ENCODE measurements at regions not wholly inside any gene's neighbourhood (a gene's known extent, or its start where the extent isn't known, plus 50 kb on each side); places are given as distances from the start of the nearest gene placed in this dataset.

- DNase-seq (ENCODE audit: insufficient read length), result no peak
Observed at GRCh38 chr3:76043746-76044145, 258.4 kb upstream of the ZNF717 start.

GRCh38 chr3:76044601-76045600, 259.6 kb upstream of the ZNF717 start:
- no peak for DNase-seq (ENCODE audit: insufficient read length)
- FAIRE-seq, result no peak
- TF ChIP-seq POLR2AphosphoS5 (IDR thresholded peaks at IDR 0.05; ENCODE audit: low read depth, low read length) (no peak), POLR2A (IDR thresholded peaks at IDR 0.05; ENCODE audit: low read depth, low read length) (no peak), TAF1 (IDR thresholded peaks at IDR 0.05; ENCODE audit: borderline replicate concordance, low read depth, low read length) (no peak)

More at GRCh38 chr3:76043746-76044145, 258.4 kb upstream of the ZNF717 start:
- no peak for FAIRE-seq
- no peak for TF ChIP-seq POLR2A (IDR thresholded peaks at IDR 0.05; ENCODE audit: low read depth, low read length)
- no peak for TF ChIP-seq POLR2AphosphoS5 (IDR thresholded peaks at IDR 0.05; ENCODE audit: low read depth, low read length)
- TF ChIP-seq TAF1 (IDR thresholded peaks at IDR 0.05; ENCODE audit: borderline replicate concordance, low read depth, low read length), result no peak

GRCh38 chr3:76047368-76047767, 262.0 kb upstream of the ZNF717 start:
- FAIRE-seq, result no peak
- DNase-seq (ENCODE audit: insufficient read length), result no peak
- TF ChIP-seq TAF1 (IDR thresholded peaks at IDR 0.05; ENCODE audit: borderline replicate concordance, low read depth, low read length) (no peak), POLR2A (IDR thresholded peaks at IDR 0.05; ENCODE audit: low read depth, low read length) (no peak), POLR2AphosphoS5 (IDR thresholded peaks at IDR 0.05; ENCODE audit: low read depth, low read length) (no peak)

GRCh38 chr3:76049776-76050175, 264.4 kb upstream of the ZNF717 start:
- TF ChIP-seq POLR2A (IDR thresholded peaks at IDR 0.05; ENCODE audit: low read depth, low read length) (no peak), TAF1 (IDR thresholded peaks at IDR 0.05; ENCODE audit: borderline replicate concordance, low read depth, low read length) (no peak), POLR2AphosphoS5 (IDR thresholded peaks at IDR 0.05; ENCODE audit: low read depth, low read length) (no peak)
- FAIRE-seq (no peak), DNase-seq (ENCODE audit: insufficient read length) (no peak)

- no peak for TF ChIP-seq POLR2A (IDR thresholded peaks at IDR 0.05; ENCODE audit: low read depth, low read length)
- no peak for TF ChIP-seq TAF1 (IDR thresholded peaks at IDR 0.05; ENCODE audit: borderline replicate concordance, low read depth, low read length)
- TF ChIP-seq POLR2AphosphoS5 (IDR thresholded peaks at IDR 0.05; ENCODE audit: low read depth, low read length), result no peak
- FAIRE-seq (no peak), DNase-seq (ENCODE audit: insufficient read length) (no peak)
Observed at GRCh38 chr3:76051145-76051544, 265.8 kb upstream of the ZNF717 start.

GRCh38 chr3:76054404-76054803, 269.1 kb upstream of the ZNF717 start:
- FAIRE-seq, result no peak
- TF ChIP-seq POLR2AphosphoS5 (IDR thresholded peaks at IDR 0.05; ENCODE audit: low read depth, low read length) (no peak), POLR2A (IDR thresholded peaks at IDR 0.05; ENCODE audit: low read depth, low read length) (no peak), TAF1 (IDR thresholded peaks at IDR 0.05; ENCODE audit: borderline replicate concordance, low read depth, low read length) (no peak)
- DNase-seq (ENCODE audit: insufficient read length), result no peak

GRCh38 chr3:76061654-76062053, 276.3 kb upstream of the ZNF717 start:
- FAIRE-seq, result no peak
- no peak for TF ChIP-seq POLR2AphosphoS5 (IDR thresholded peaks at IDR 0.05; ENCODE audit: low read depth, low read length)
- TF ChIP-seq POLR2A (IDR thresholded peaks at IDR 0.05; ENCODE audit: low read depth, low read length), result no peak
- no peak for TF ChIP-seq TAF1 (IDR thresholded peaks at IDR 0.05; ENCODE audit: borderline replicate concordance, low read depth, low read length)
- DNase-seq (ENCODE audit: insufficient read length), result no peak

GRCh38 chr3:76063019-76063418, 277.7 kb upstream of the ZNF717 start:
- TF ChIP-seq POLR2AphosphoS5 (IDR thresholded peaks at IDR 0.05; ENCODE audit: low read depth, low read length) (no peak), TAF1 (IDR thresholded peaks at IDR 0.05; ENCODE audit: borderline replicate concordance, low read depth, low read length) (no peak), POLR2A (IDR thresholded peaks at IDR 0.05; ENCODE audit: low read depth, low read length) (no peak)
- FAIRE-seq (no peak), DNase-seq (ENCODE audit: insufficient read length) (no peak)

- FAIRE-seq, result no peak
- TF ChIP-seq TAF1 (IDR thresholded peaks at IDR 0.05; ENCODE audit: borderline replicate concordance, low read depth, low read length) (no peak), POLR2A (IDR thresholded peaks at IDR 0.05; ENCODE audit: low read depth, low read length) (no peak), POLR2AphosphoS5 (IDR thresholded peaks at IDR 0.05; ENCODE audit: low read depth, low read length) (no peak)
- no peak for DNase-seq (ENCODE audit: insufficient read length)
Observed at GRCh38 chr3:76063811-76064210, 278.5 kb upstream of the ZNF717 start.

- FAIRE-seq (no peak), DNase-seq (ENCODE audit: insufficient read length) (no peak)
- TF ChIP-seq TAF1 (IDR thresholded peaks at IDR 0.05; ENCODE audit: borderline replicate concordance, low read depth, low read length) (no peak), POLR2AphosphoS5 (IDR thresholded peaks at IDR 0.05; ENCODE audit: low read depth, low read length) (no peak), POLR2A (IDR thresholded peaks at IDR 0.05; ENCODE audit: low read depth, low read length) (no peak)
Observed at GRCh38 chr3:76065964-76066363, 280.6 kb upstream of the ZNF717 start.

- DNase-seq (ENCODE audit: insufficient read length), result no peak
- FAIRE-seq, result no peak
- TF ChIP-seq POLR2A (IDR thresholded peaks at IDR 0.05; ENCODE audit: low read depth, low read length) (no peak), TAF1 (IDR thresholded peaks at IDR 0.05; ENCODE audit: borderline replicate concordance, low read depth, low read length) (no peak), POLR2AphosphoS5 (IDR thresholded peaks at IDR 0.05; ENCODE audit: low read depth, low read length) (no peak)
Observed at GRCh38 chr3:76078101-76078500, 292.8 kb upstream of the ZNF717 start.

- no peak for TF ChIP-seq POLR2AphosphoS5 (IDR thresholded peaks at IDR 0.05; ENCODE audit: low read depth, low read length)
- no peak for TF ChIP-seq TAF1 (IDR thresholded peaks at IDR 0.05; ENCODE audit: borderline replicate concordance, low read depth, low read length)
- DNase-seq (ENCODE audit: insufficient read length) (no peak), FAIRE-seq (no peak)
Observed at GRCh38 chr3:76083992-76084391, 298.6 kb upstream of the ZNF717 start.

Measured in GM12892 (cell line).